Astrocyte of the cerebellum (primary cell): ENCODE measurements at regions not wholly inside any gene's neighbourhood (a gene's known extent, or its start where the extent isn't known, plus 50 kb on each side); places are given as distances from the start of the nearest gene placed in this dataset.

ENCODE experiments used
- DNase-seq: peaks from one replicate; pipeline ENCODE4 v3.0.0-alpha.2; 2011; ENCODE audit warnings: low read depth
- H3K4me3 ChIP-seq: 2 replicates; pipeline ENCODE4 v1.5.1; 2011; ENCODE audit warnings: mild to moderate bottlenecking, low read depth, low read length, moderate library complexity
- CTCF ChIP-seq: IDR thresholded peaks from 2 replicates; pipeline ENCODE4 v1.5.1; 2012; ENCODE audit warnings: low read length, low read depth, moderate library complexity, mild to moderate bottlenecking; ENCODE audit errors: missing control alignments
- in situ Hi-C: cut with HindIII; loops from 2 replicates; pipeline ENCODE4 v1.10.0; 2017; ENCODE audit warnings: low sequenced_read_pairs

- DNase-seq, result peak; percentile 45
Observed at GRCh38 chr3:187456250-187456649, 88.1 kb downstream of the RTP4 start.

GRCh38 chr3:187454085-187454815 is 86.1 kb downstream of the RTP4 start:
- TF ChIP-seq CTCF, result no peak
- no peak overlapping the region for H3K4me3 ChIP-seq
- in situ Hi-C loops, result loop anchor here (10.0 kb wide), 1 partner anchor 89 kb away; the partner anchor contains the start of gene RTP4
- no peak for DNase-seq

More at GRCh38 chr3:187456250-187456649, 88.1 kb downstream of the RTP4 start:
- H3K4me3 ChIP-seq, result no peak overlapping the region
- TF ChIP-seq CTCF, result no peak
- in situ Hi-C loops, result loop anchor here (5.0 to 10.0 kb wide), 2 partner anchors 36 to 91 kb away; partner anchors contain the start of gene RTP4

- no peak for TF ChIP-seq CTCF
- in situ Hi-C loops, result loop anchor here (10.0 kb wide), 1 partner anchor 86 kb away; the partner anchor contains the start of gene RTP4
- no peak overlapping the region for H3K4me3 ChIP-seq
- DNase-seq, result no peak
Observed at GRCh38 chr3:187450431-187451190, 82.4 kb downstream of the RTP4 start.

GRCh38 chr3:187448674-187449073 is 80.5 kb downstream of the RTP4 start:
- DNase-seq, result no peak
- in situ Hi-C loops, result no loop called here
- no peak for TF ChIP-seq CTCF
- H3K4me3 ChIP-seq, result no peak overlapping the region

GRCh38 chr3:187447737-187448136 is 79.6 kb downstream of the RTP4 start:
- in situ Hi-C loops, result no loop called here

More at GRCh38 chr3:187447737-187448136, 79.6 kb downstream of the RTP4 start:
- no peak for DNase-seq
- TF ChIP-seq CTCF, result no peak
- H3K4me3 ChIP-seq, result no peak overlapping the region
